ENCODE measurements at regions not wholly inside any gene's neighbourhood (a gene's known extent, or its start where the extent isn't known, plus 50 kb on each side); places are given as distances from the start of the nearest gene placed in this dataset.

GRCh38 chr10:21263263-21263803 is 262.1 kb downstream of the SKIDA1 start:
- ChIA-PET CTCF (ENCODE audit: partially characterized antibody) (interaction anchor here (0.6 to 2.3 kb wide), 7 partner anchors 12 to 215 kb away, joined by 3 to 10 read pairs (median 4); no protein-coding TSS in a partner anchor), POLR2A (ENCODE audit: partially characterized antibody) (no interaction called here)
- no peaks in the 10 kb centered on the region for H3K23me2 ChIP-seq (ENCODE audit: low read depth, low read length)
- no peak for TF ChIP-seq SP1 (IDR thresholded peaks at IDR 0.05; ENCODE audit: low read depth, low read length)
- no peak for TF ChIP-seq TEAD4 (IDR thresholded peaks at IDR 0.05; ENCODE audit: low read depth, low read length)
- TF ChIP-seq RXRA (IDR thresholded peaks at IDR 0.05; ENCODE audit: insufficient read depth, low read depth, low read length), result no peak
- TF ChIP-seq EP300 (IDR thresholded peaks at IDR 0.05; ENCODE audit: borderline replicate concordance in 1 of 2, low read depth in 2 of 2, low read length in 2 of 2), result no peak
- no peak for TF ChIP-seq NANOG (IDR thresholded peaks at IDR 0.05; ENCODE audit: insufficient read depth, low read depth, low read length, poor library complexity, severe bottlenecking)
- TF ChIP-seq EGR1 (IDR thresholded peaks at IDR 0.05; ENCODE audit: borderline replicate concordance, low read depth, low read length), result no peak
- TF ChIP-seq RNF2 (IDR thresholded peaks at IDR 0.05; ENCODE audit: borderline replicate concordance, low read depth, low read length, missing control alignments, poor library complexity, severe bottlenecking), result no peak
- no peak for TF ChIP-seq MAX (IDR thresholded peaks at IDR 0.05)
- no peak for TF ChIP-seq CTCF (IDR thresholded peaks at IDR 0.05; ENCODE audit: control extremely low read depth in 1 of 3, insufficient read depth in 1 of 3, low read depth in 1 of 3, low read length in 3 of 3)
- TF ChIP-seq MAFK (IDR thresholded peaks at IDR 0.05; ENCODE audit: low read depth, low read length), result no peak

More at GRCh38 chr10:21263263-21263803, 262.1 kb downstream of the SKIDA1 start:
- no peaks in the 10 kb centered on the region for H3K27me3 ChIP-seq (replicated peaks in 1 of 4; ENCODE audit: control insufficient read depth in 3 of 4, extremely low read depth in 1 of 4, insufficient read depth in 3 of 4, low read length in 3 of 4)
- no peak overlapping the region for H2BK15ac ChIP-seq (ENCODE audit: low read length)
- peaks cover 5% of the 10 kb centered on the region for H3K79me1 ChIP-seq (ENCODE audit: low read depth, low read length)
- no peak overlapping the region for H3K18ac ChIP-seq (ENCODE audit: extremely low read depth, low read length)
- H3K36me3 ChIP-seq (ENCODE audit: control insufficient read depth in 2 of 4, insufficient read depth in 4 of 4, low read length in 3 of 4), result peaks cover 0 to 3% (median 0%) of the 10 kb centered on the region in 4 experiments; a peak in 1 of 8 replicates
- no peaks in the 10 kb centered on the region for H3K9me3 ChIP-seq (ENCODE audit: insufficient read depth in 2 of 2, low read depth in 1 of 2, low read length in 1 of 2)
- H4K91ac ChIP-seq (replicated peaks; ENCODE audit: insufficient read length, low read length), result no peak overlapping the region
- FAIRE-seq (no peak), DNase-seq (ENCODE audit: low read depth in 1 of 2, low spot score in 2 of 2) (no peak)
- no peak overlapping the region for H3K27ac ChIP-seq (ENCODE audit: low read depth, low read length)
- H2BK20ac ChIP-seq (ENCODE audit: low read length), result no peak overlapping the region
- H4K20me1 ChIP-seq (replicated peaks in 1 of 2; ENCODE audit: control insufficient read depth in 1 of 2, insufficient read depth in 2 of 2, low read length in 2 of 2), result no peaks in the 10 kb centered on the region
- peaks cover 0 to 4% (median 1%) of the 10 kb centered on the region in 4 experiments; a peak in 3 of 7 replicates for H3K4me1 ChIP-seq (replicated peaks in 1 of 4; ENCODE audit: control insufficient read depth in 3 of 4, insufficient read depth in 4 of 4, low read length in 3 of 4)
- H3K79me2 ChIP-seq (ENCODE audit: control insufficient read depth in 1 of 2, insufficient read depth in 2 of 2, low read length in 2 of 2), result no peaks in the 10 kb centered on the region
- no peak overlapping the region for H3K4me3 ChIP-seq (ENCODE audit: extremely low read depth in 1 of 4, insufficient read depth in 2 of 4, low read depth in 3 of 4, low read length in 4 of 4)
- H3K4ac ChIP-seq (replicated peaks; ENCODE audit: insufficient read length, low read depth, low read length), result no peak overlapping the region
- H2BK5ac ChIP-seq (ENCODE audit: low read depth, low read length), result no peak overlapping the region
- WGBS, 2 experiments (ENCODE audit: extremely low coverage in 1 of 2, insufficient coverage in 1 of 2, insufficient read length in 1 of 2, insufficient replicate concordance in 2 of 2, low coverage in 1 of 2, low lambda C conversion rate in 2 of 2, missing lambda C conversion rate in 1 of 2), result 91% methylated on average over 12 of the region's 12 CpGs; no CpG with 5 or more reads in 1 of the 2 experiments
- no peak overlapping the region for H4K8ac ChIP-seq (ENCODE audit: extremely low read depth, insufficient read depth, low read length)
- H4K5ac ChIP-seq (ENCODE audit: insufficient read length, low read depth, low read length), result no peak overlapping the region
- no peak overlapping the region for H2AFZ ChIP-seq (ENCODE audit: low read length)
- H3K23ac ChIP-seq (ENCODE audit: insufficient read length), result no peak overlapping the region
- no peak overlapping the region for H3K14ac ChIP-seq (ENCODE audit: insufficient read length)
- no peak overlapping the region for H2BK12ac ChIP-seq (ENCODE audit: low read depth, low read length)
- no peak overlapping the region for H2AK5ac ChIP-seq (ENCODE audit: low read depth, low read length)
- no peak overlapping the region for H3K9ac ChIP-seq (replicated peaks in 1 of 4; ENCODE audit: extremely low read depth in 1 of 4, low read depth in 3 of 4, low read length in 3 of 4)
- H2BK120ac ChIP-seq (replicated peaks; ENCODE audit: low read depth, low read length), result no peak overlapping the region
- H3K56ac ChIP-seq (replicated peaks; ENCODE audit: insufficient read length, low read depth, low read length), result no peak overlapping the region
- H3K4me2 ChIP-seq (ENCODE audit: insufficient read depth in 1 of 2, low read depth in 2 of 2, low read length in 2 of 2), result no peak overlapping the region
